Small intestine (tissue), 7 donors: ENCODE measurements at regions not wholly inside any gene's neighbourhood (a gene's known extent, or its start where the extent isn't known, plus 50 kb on each side); places are given as distances from the start of the nearest gene placed in this dataset.
"Not testable (repeated sequence)": the region's sequence is repeated elsewhere in the genome, so short reads cannot be mapped to it uniquely, and the experiment has no call there.

Experiments
- DNase-seq, 2 donors: peaks; one replicate each; pipeline versions ENCODE4 v3.0.0 to v3.0.0-alpha.2; 2013
- FAIRE-seq: peaks from 2 replicates; lab custom pipeline; 2012; peaks lifted over from hg19 to GRCh38; lab: Jason Lieb, UNC
- H3K27ac ChIP-seq, 3 donors: one replicate each; pipeline ENCODE4 v1.5.1; 2013; ENCODE audit warnings: low read length in 2 of 3, mild to moderate bottlenecking in 2 of 3, control low read depth in 1 of 3, inconsistent platforms in 1 of 3, low read depth in 1 of 3, moderate library complexity in 1 of 3
- H3K27me3 ChIP-seq, 3 donors: one replicate each; pipeline ENCODE4 v1.6.1; 2013; ENCODE audit warnings: low read length in 3 of 3, inconsistent platforms in 1 of 3; ENCODE audit not compliant: control insufficient read depth in 3 of 3, insufficient read depth in 3 of 3
- H3K36me3 ChIP-seq, 3 donors: one replicate each; pipeline ENCODE4 v1.6.1; 2013; ENCODE audit warnings: low read length in 3 of 3, inconsistent platforms in 1 of 3, low read depth in 1 of 3, mild to moderate bottlenecking in 1 of 3, moderate library complexity in 1 of 3; ENCODE audit not compliant: control insufficient read depth in 3 of 3, insufficient read depth in 2 of 3
- H3K4me1 ChIP-seq, 3 donors: one replicate each; pipeline ENCODE4 v1.6.1; 2013; ENCODE audit warnings: low read length in 2 of 3, inconsistent platforms in 1 of 3, low read depth in 1 of 3, mild to moderate bottlenecking in 1 of 3, moderate library complexity in 1 of 3; ENCODE audit not compliant: control insufficient read depth in 3 of 3, insufficient read depth in 2 of 3
- H3K4me3 ChIP-seq, 3 donors: one replicate each; pipeline ENCODE4 v1.5.1; 2013; ENCODE audit warnings: low read length in 3 of 3, control low read depth in 1 of 3, inconsistent platforms in 1 of 3, low read depth in 1 of 3, mild to moderate bottlenecking in 1 of 3, moderate library complexity in 1 of 3
- H3K9me3 ChIP-seq, 2 donors: one replicate each; pipeline ENCODE4 v1.6.1; 2013; ENCODE audit warnings: low read depth in 1 of 2, low read length in 1 of 2; ENCODE audit not compliant: control insufficient read depth in 2 of 2, insufficient read depth in 1 of 2
- WGBS, 3 donors: extraction: QIAGEN DNeasy Blood & Tissue Kit; methylation state at CpG; one replicate each; pipeline ENCODE4 v1.1.7; 2013; 5-methylcytosine and 5-hydroxymethylcytosine counted together
- donor health status: healthy with polysubstance abuse.
- donor health status: control.
- donor health status: control.
- donor health status: Bipolar disorder and iron deficiency.
- donor health status: healthy.

- WGBS, 3 donors = 88 to 92% (median 90%) methylated on average over 3 of the region's 3 CpGs
- H3K4me3 ChIP-seq = no peak overlapping the region
- DNase-seq = no peak
- no peaks in the 10 kb centered on the region for H3K36me3 ChIP-seq
- H3K27me3 ChIP-seq = no peaks in the 10 kb centered on the region
- H3K27ac ChIP-seq = no peak overlapping the region
- H3K9me3 ChIP-seq = no peaks in the 10 kb centered on the region
- FAIRE-seq = no peak
- H3K4me1 ChIP-seq = no peaks in the 10 kb centered on the region
Measured at GRCh38 chr5:153367466-153367865, 123.0 kb upstream of the GRIA1 start.

GRCh38 chr5:153372425-153373129 lies 117.9 kb upstream of the GRIA1 start:
- Histone ChIP-seq H3K36me3 (no peaks in the 10 kb centered on the region), H3K9me3 (no peaks in the 10 kb centered on the region), H3K27ac (no peak overlapping the region), H3K4me3 (no peak overlapping the region), H3K4me1 (no peaks in the 10 kb centered on the region), H3K27me3 (no peaks in the 10 kb centered on the region)
- WGBS, 3 donors = 40 to 58% (median 42%) methylated on average over 6 of the region's 6 CpGs
- FAIRE-seq = no peak
- no peak for DNase-seq

GRCh38 chr5:153373130-153373498 lies 117.4 kb upstream of the GRIA1 start:
- Histone ChIP-seq H3K36me3 (no peaks in the 10 kb centered on the region), H3K9me3 (no peaks in the 10 kb centered on the region), H3K27me3 (no peaks in the 10 kb centered on the region), H3K4me1 (no peaks in the 10 kb centered on the region), H3K27ac (no peak overlapping the region), H3K4me3 (no peak overlapping the region)
- WGBS, 3 donors = 58 to 76% (median 68%) methylated on average over 4 of the region's 4 CpGs
- FAIRE-seq = no peak
- DNase-seq = no peak

- not testable (repeated sequence) for H3K27me3 ChIP-seq, H3K4me3 ChIP-seq, FAIRE-seq, H3K27ac ChIP-seq, H3K36me3 ChIP-seq, DNase-seq, H3K9me3 ChIP-seq, H3K4me1 ChIP-seq
- 89 to 94% (median 93%) methylated on average over 10 of the region's 10 CpGs for WGBS, 3 donors
Measured at GRCh38 chr5:153381630-153382029, 108.8 kb upstream of the GRIA1 start.

- H3K4me1 ChIP-seq = no peaks in the 10 kb centered on the region
- no peak for DNase-seq
- FAIRE-seq = no peak
- no peaks in the 10 kb centered on the region for H3K36me3 ChIP-seq
- no peak overlapping the region for H3K27ac ChIP-seq
- no peaks in the 10 kb centered on the region for H3K27me3 ChIP-seq
- H3K4me3 ChIP-seq = no peak overlapping the region
- H3K9me3 ChIP-seq = no peaks in the 10 kb centered on the region
Measured at GRCh38 chr5:153390569-153390968, 99.9 kb upstream of the GRIA1 start.

- FAIRE-seq (no peak), DNase-seq (no peak)
- Histone ChIP-seq H3K36me3 (no peaks in the 10 kb centered on the region), H3K4me1 (no peaks in the 10 kb centered on the region), H3K27ac (no peak overlapping the region), H3K9me3 (no peaks in the 10 kb centered on the region), H3K4me3 (no peak overlapping the region), H3K27me3 (no peaks in the 10 kb centered on the region)
- 53 to 65% (median 55%) methylated on average over 2 of the region's 2 CpGs for WGBS, 3 donors
Measured at GRCh38 chr5:153399595-153399994, 90.9 kb upstream of the GRIA1 start.

- 51 to 81% (median 51%) methylated on average over 2 of the region's 2 CpGs for WGBS, 3 donors
- DNase-seq (no peak), FAIRE-seq (no peak)
- no peaks in the 10 kb centered on the region for H3K4me1 ChIP-seq
- H3K27ac ChIP-seq = no peak overlapping the region
- H3K27me3 ChIP-seq = no peaks in the 10 kb centered on the region
- H3K36me3 ChIP-seq = no peaks in the 10 kb centered on the region
- H3K9me3 ChIP-seq = no peaks in the 10 kb centered on the region
- no peak overlapping the region for H3K4me3 ChIP-seq
Measured at GRCh38 chr5:153400931-153401330, 89.5 kb upstream of the GRIA1 start.

- Histone ChIP-seq H3K36me3 (no peaks in the 10 kb centered on the region), H3K4me1 (no peaks in the 10 kb centered on the region), H3K27ac (no peak overlapping the region), H3K27me3 (no peaks in the 10 kb centered on the region), H3K4me3 (no peak overlapping the region), H3K9me3 (no peaks in the 10 kb centered on the region)
- DNase-seq (no peak), FAIRE-seq (no peak)
Measured at GRCh38 chr5:153402550-153402949, 87.9 kb upstream of the GRIA1 start.

- Histone ChIP-seq H3K27ac (no peak overlapping the region), H3K9me3 (no peaks in the 10 kb centered on the region), H3K36me3 (no peaks in the 10 kb centered on the region), H3K4me3 (no peak overlapping the region), H3K27me3 (no peaks in the 10 kb centered on the region), H3K4me1 (no peaks in the 10 kb centered on the region)
- FAIRE-seq (no peak), DNase-seq (no peak)
Measured at GRCh38 chr5:153403470-153403869, 87.0 kb upstream of the GRIA1 start.
